IMR-90 (cell line): ENCODE measurements at regions not wholly inside any gene's neighbourhood (a gene's known extent, or its start where the extent isn't known, plus 50 kb on each side); places are given as distances from the start of the nearest gene placed in this dataset.

Experiments used
- ATAC-seq: fragments of 200-7000 bp; cut with Tn5 transposase; 2 replicates; pipeline ENCODE4 v1.9.1; 2020; ENCODE audit warnings: low read depth, mild to moderate bottlenecking, moderate library complexity
- BruUV-seq: library from RNA; stranded (reverse); fragments of 400-500 nt; replicated peaks from 2 replicates; lab custom pipeline; 2021; lab: Mats Ljungman, UMichigan
- CTCF ChIA-PET: fragments of 300-600 bp; formaldehyde crosslinking; extraction: SDS; loops from one replicate; lab custom pipeline; 2021; ENCODE audit warnings: antibody characterized with exemption; lab: Yijun Ruan, JAX
- POLR2A ChIA-PET: fragments of 300-600 bp; sonication (Branson Sonifier 250); formaldehyde crosslinking; loops from one replicate; lab custom pipeline; 2022; ENCODE audit warnings: antibody characterized with exemption; ENCODE audit not compliant: unreplicated experiment; lab: Charles Lee
- DNase-seq: peaks from one replicate; pipeline ENCODE4 v3.0.0; 2013
- H2AFZ ChIP-seq: replicated peaks from 2 replicates; pipeline ENCODE3; 2013; ENCODE audit warnings: low read length, mild to moderate bottlenecking; ENCODE audit not compliant: poor library complexity
- H2AK5ac ChIP-seq: 2 replicates; pipeline ENCODE4 v1.6.1; 2013; ENCODE audit warnings: low read depth, low read length, inconsistent platforms
- H2AK9ac ChIP-seq: replicated peaks from 2 replicates; pipeline ENCODE3; 2013; ENCODE audit warnings: mild to moderate bottlenecking, low read depth, low read length, moderate library complexity; ENCODE audit not compliant: poor library complexity
- H2BK120ac ChIP-seq: 2 replicates; pipeline ENCODE4 v1.6.1; 2013; ENCODE audit warnings: low read depth, low read length, inconsistent platforms
- H2BK15ac ChIP-seq: 3 replicates; pipeline ENCODE4 v1.6.1; 2013; ENCODE audit warnings: low read depth, low read length, inconsistent platforms
- H2BK20ac ChIP-seq: 2 replicates; pipeline ENCODE4 v1.6.1; 2013; ENCODE audit warnings: low read depth, mild to moderate bottlenecking, inconsistent platforms, low read length, moderate library complexity
- H2BK5ac ChIP-seq: 2 replicates; pipeline ENCODE4 v1.6.1; 2013; ENCODE audit warnings: mild to moderate bottlenecking, low read depth, low read length, inconsistent platforms; ENCODE audit not compliant: poor library complexity, severe bottlenecking
- H3K14ac ChIP-seq: replicated peaks from 2 replicates; pipeline ENCODE4 v1.6.1; 2013; ENCODE audit warnings: low read depth, low read length, inconsistent platforms
- H3K18ac ChIP-seq: 2 replicates; pipeline ENCODE4 v1.6.1; 2013; ENCODE audit warnings: low read depth, low read length, control low read depth
- H3K23ac ChIP-seq: 2 replicates; pipeline ENCODE4 v1.6.1; 2013; ENCODE audit warnings: low read depth, low read length, inconsistent platforms
- H3K27ac ChIP-seq: 2 replicates; pipeline ENCODE4 v1.5.1; 2013; ENCODE audit warnings: mild to moderate bottlenecking, control low read depth, low read length; ENCODE audit not compliant: insufficient read depth
- H3K27me3 ChIP-seq: 2 replicates; pipeline ENCODE4 v1.6.1; 2013; ENCODE audit warnings: low read length; ENCODE audit not compliant: control insufficient read depth, insufficient read depth
- H3K36me3 ChIP-seq: 2 replicates; pipeline ENCODE4 v1.6.1; 2013; ENCODE audit warnings: low read length, mixed read lengths; ENCODE audit not compliant: control insufficient read depth, insufficient read depth
- H3K4ac ChIP-seq: 2 replicates; pipeline ENCODE4 v1.6.1; 2013; ENCODE audit warnings: low read depth, low read length, inconsistent platforms
- H3K4me1 ChIP-seq: 2 replicates; pipeline ENCODE4 v1.6.1; 2013; ENCODE audit warnings: low read length, mixed read lengths; ENCODE audit not compliant: control insufficient read depth, insufficient read depth
- H3K4me2 ChIP-seq: 2 replicates; pipeline ENCODE4 v1.6.1; 2013; ENCODE audit warnings: low read depth, mild to moderate bottlenecking, control low read depth, low read length, moderate library complexity
- H3K4me3 ChIP-seq: 2 replicates; pipeline ENCODE4 v1.5.1; 2013; ENCODE audit warnings: low read depth, mild to moderate bottlenecking, control low read depth, low read length, moderate library complexity; ENCODE audit not compliant: insufficient read depth
- H3K56ac ChIP-seq: 2 replicates; pipeline ENCODE4 v1.6.1; 2013; ENCODE audit warnings: low read length, inconsistent platforms; ENCODE audit not compliant: insufficient read depth; ENCODE audit errors: extremely low read depth
- H3K79me1 ChIP-seq, 2 experiments: 2 replicates each; pipeline ENCODE4 v1.6.1; 2013; ENCODE audit warnings: low read length in 2 of 2, inconsistent platforms in 1 of 2, low read depth in 1 of 2
- H3K9ac ChIP-seq: 2 replicates; pipeline ENCODE4 v1.6.1; 2013; ENCODE audit warnings: low read depth, low read length, control low read depth
- H3K9me1 ChIP-seq: 2 replicates; pipeline ENCODE4 v1.6.1; 2013; ENCODE audit warnings: low read length, inconsistent platforms; ENCODE audit not compliant: insufficient read depth
- H3K9me3 ChIP-seq: 2 replicates; pipeline ENCODE4 v1.6.1; 2013; ENCODE audit warnings: low read length; ENCODE audit not compliant: control insufficient read depth, insufficient read depth
- H4K20me1 ChIP-seq: 2 replicates; pipeline ENCODE4 v1.6.1; 2013; ENCODE audit warnings: low read length, inconsistent platforms; ENCODE audit not compliant: insufficient read depth
- H4K5ac ChIP-seq: 2 replicates; pipeline ENCODE4 v1.6.1; 2013; ENCODE audit warnings: mild to moderate bottlenecking, low read depth, low read length, control low read depth
- H4K8ac ChIP-seq, 2 experiments: 2 replicates each; pipeline ENCODE4 v1.6.1; 2013; ENCODE audit warnings: low read depth in 2 of 2, low read length in 2 of 2, control low read depth in 1 of 2, inconsistent platforms in 1 of 2
- H4K91ac ChIP-seq: 2 replicates; pipeline ENCODE4 v1.6.1; 2013; ENCODE audit warnings: low read depth, low read length, inconsistent platforms; ENCODE audit not compliant: insufficient read depth
- BHLHE40 ChIP-seq: fragments of 150-350 bp; IDR thresholded peaks from 2 replicates; pipeline ENCODE4 v1.6.1; 2016; ENCODE audit warnings: mild to moderate bottlenecking, low read depth, low read length
- CEBPB ChIP-seq: IDR thresholded peaks from 2 replicates; pipeline ENCODE4 v1.6.1; 2012; ENCODE audit warnings: low read depth, low read length, improper control_type of control experiment
- CHD1 ChIP-seq: IDR thresholded peaks from 2 replicates; pipeline ENCODE4 v1.6.1; 2012; ENCODE audit warnings: low read depth, low read length, improper control_type of control experiment
- CTCF ChIP-seq: conservative IDR thresholded peaks from 2 replicates; pipeline ENCODE4 v1.5.1; 2012; ENCODE audit warnings: mild to moderate bottlenecking, low read depth, low read length, improper control_type of control experiment
- ELK1 ChIP-seq: fragments of 150-350 bp; IDR thresholded peaks from 2 replicates; pipeline ENCODE4 v1.6.1; 2016; ENCODE audit warnings: low read depth, mild to moderate bottlenecking, low read length, moderate library complexity, borderline replicate concordance
- FOS ChIP-seq: fragments of 150-350 bp; IDR thresholded peaks from 2 replicates; pipeline ENCODE4 v1.6.1; 2016; ENCODE audit warnings: low read depth, low read length
- MAFK ChIP-seq: IDR thresholded peaks from 2 replicates; pipeline ENCODE4 v1.6.1; 2012; ENCODE audit warnings: low read depth, low read length, improper control_type of control experiment
- MAZ ChIP-seq: IDR thresholded peaks from 2 replicates; pipeline ENCODE4 v1.6.1; 2012; ENCODE audit warnings: low read depth, mild to moderate bottlenecking, low read length, improper control_type of control experiment, moderate library complexity, borderline replicate concordance
- MXI1 ChIP-seq: IDR thresholded peaks from 2 replicates; pipeline ENCODE4 v1.6.1; 2012; ENCODE audit warnings: low read depth, mild to moderate bottlenecking, low read length, moderate library complexity, borderline replicate concordance
- NFE2L2 ChIP-seq: fragments of 150-350 bp; IDR thresholded peaks from 2 replicates; pipeline ENCODE4 v1.6.1; 2016; ENCODE audit warnings: low read depth, mild to moderate bottlenecking, low read length
- POLR2A ChIP-seq: IDR thresholded peaks from 2 replicates; pipeline ENCODE4 v1.6.1; 2012; ENCODE audit warnings: mild to moderate bottlenecking, low read depth, low read length
- RAD21 ChIP-seq: IDR thresholded peaks from 2 replicates; pipeline ENCODE4 v1.6.1; 2012; ENCODE audit warnings: low read length, improper control_type of control experiment
- RCOR1 ChIP-seq: IDR thresholded peaks from 2 replicates; pipeline ENCODE4 v1.6.1; 2012; ENCODE audit warnings: mild to moderate bottlenecking, low read length, improper control_type of control experiment; ENCODE audit not compliant: insufficient replicate concordance
- RFX5 ChIP-seq: IDR thresholded peaks from 2 replicates; pipeline ENCODE4 v1.8.0; 2012; ENCODE audit warnings: low read depth, mild to moderate bottlenecking, low read length, moderate library complexity
- SMC3 ChIP-seq: fragments of 150-350 bp; IDR thresholded peaks from 2 replicates; pipeline ENCODE4 v1.6.1; 2016; ENCODE audit warnings: low read depth, mild to moderate bottlenecking, antibody characterized with exemption, low read length, moderate library complexity
- USF2 ChIP-seq: fragments of 150-350 bp; IDR thresholded peaks from 2 replicates; pipeline ENCODE4 v1.6.1; 2017; ENCODE audit warnings: mild to moderate bottlenecking, antibody characterized with exemption, low read length, low read depth
- WGBS, 2 experiments: methylation state at CpG; one replicate each; pipeline versions ENCODE4 v1.1.5 to v1.1.7; 2013; ENCODE audit warnings: missing lambda C conversion rate in 2 of 2; ENCODE audit not compliant: insufficient read length in 1 of 2; ENCODE audit errors: extremely low coverage in 2 of 2; 5-methylcytosine and 5-hydroxymethylcytosine counted together
- dilution Hi-C: fragments of 300-500 bp; cut with HindIII; formaldehyde crosslinking; loops from one replicate; pipeline ENCODE4 v1.14.3; 2018; ENCODE audit warnings: low sequenced_read_pairs; ENCODE audit not compliant: unreplicated experiment
- in situ Hi-C: fragments of 300-500 bp; cut with MboI; formaldehyde crosslinking; loops from 3 replicates; pipeline ENCODE4 v1.14.3; 2019; ENCODE audit warnings: low sequenced_read_pairs, inconsistent platforms, mixed read lengths
- intact Hi-C: fragments of 100-400 bp; cut with micrococcal nuclease; formaldehyde crosslinking; loops from 2 replicates; pipeline ENCODE4 v1.10.0; 2022

- intact Hi-C loops: no loop called here
- Histone ChIP-seq H3K4me3 (no peak overlapping the region), H3K9me1 (no peaks in the 10 kb centered on the region), H4K8ac (no peak overlapping the region), H3K79me1 (no peaks in the 10 kb centered on the region), H3K27me3 (no peaks in the 10 kb centered on the region), H4K5ac (no peak overlapping the region), H2BK20ac (no peak overlapping the region), H3K36me3 (no peaks in the 10 kb centered on the region), H3K4me1 (no peaks in the 10 kb centered on the region), H3K4ac (no peak overlapping the region), H2BK5ac (no peak overlapping the region), H3K23ac (no peak overlapping the region), H2AFZ (no peak overlapping the region), H2AK5ac (no peak overlapping the region), H3K56ac (no peak overlapping the region), H3K9me3 (peaks cover 35% of the 10 kb centered on the region), H2BK120ac (no peak overlapping the region), H3K27ac (no peak overlapping the region), H3K9ac (no peak overlapping the region), H4K91ac (no peak overlapping the region), H3K14ac (no peak overlapping the region), H2BK15ac (no peak overlapping the region), H3K4me2 (no peak overlapping the region), H4K20me1 (no peaks in the 10 kb centered on the region), H3K18ac (no peak overlapping the region), H2AK9ac (no peak overlapping the region)
- dilution Hi-C loops: no loop called here
- DNase-seq: no peak
- WGBS, 2 experiments: 45% methylated on average over 2 of the region's 11 CpGs; no CpG with 5 or more reads in 1 of the 2 experiments
- TF ChIP-seq RFX5 (no peak), RCOR1 (no peak), POLR2A (no peak), FOS (no peak), ELK1 (no peak), CTCF (no peak), SMC3 (no peak), MXI1 (no peak), MAFK (no peak), MAZ (no peak), NFE2L2 (no peak), BHLHE40 (no peak), CEBPB (no peak), CHD1 (no peak), USF2 (no peak), RAD21 (no peak)
- CTCF ChIA-PET: no interaction called here
- POLR2A ChIA-PET: no interaction called here
- no peak for ATAC-seq
- no TSS peak for BruUV-seq
- in situ Hi-C loops: no loop called here
Observed at GRCh38 chr13:111961651-111962192, 105.2 kb upstream of the SOX1 start.
